Right cardiac atrium (tissue), 5 donors: ENCODE measurements at regions not wholly inside any gene's neighbourhood (a gene's known extent, or its start where the extent isn't known, plus 50 kb on each side); places are given as distances from the start of the nearest gene placed in this dataset.

Source experiments
- ATAC-seq, 2 donors: fragments of 200-7000 bp; cut with Tn5 transposase; one replicate each; pipeline versions ENCODE4 v1.8.0 to v1.9.1; 2020; ENCODE audit warnings: moderate library complexity in 2 of 2, mild to moderate bottlenecking in 1 of 2
- DNase-seq, 3 donors: peaks; one replicate each; pipeline ENCODE4 v3.0.0-alpha.2; 2020
- H3K27ac ChIP-seq: one replicate; pipeline ENCODE4 v1.5.1; 2013; ENCODE audit warnings: mild to moderate bottlenecking, low read length, control low read depth, moderate library complexity
- H3K27me3 ChIP-seq: one replicate; pipeline ENCODE4 v1.6.1; 2013; ENCODE audit not compliant: control insufficient read depth, insufficient read depth
- H3K4me1 ChIP-seq: one replicate; pipeline ENCODE4 v1.6.1; 2013; ENCODE audit warnings: low read length; ENCODE audit not compliant: control insufficient read depth, insufficient read depth
- H3K4me3 ChIP-seq: one replicate; pipeline ENCODE4 v1.5.1; 2013; ENCODE audit warnings: low read length, control low read depth
- H3K9me3 ChIP-seq: one replicate; pipeline ENCODE4 v1.6.1; 2013; ENCODE audit warnings: low read length; ENCODE audit not compliant: control insufficient read depth
- WGBS: extraction: QIAGEN DNeasy Blood & Tissue Kit; methylation state at CpG from one replicate; pipeline ENCODE4 v1.1.7; 2013; 5-methylcytosine and 5-hydroxymethylcytosine counted together
- intact Hi-C, 4 donors: fragments of 100-400 bp; cut with DNase I; formaldehyde crosslinking; loops; one replicate each; pipeline versions ENCODE4 v1.11.0 to v1.14.0; 2022 to 2023
- donor health status: healthy with polysubstance abuse.
- donor health status: DM: no; HTN: yes; CAD: no.
- donor health status: DM: no; HTN: no; CAD: no.
- donor health status: DM: no; HTN: yes; CAD: no; lungs with severe emphysema.
- donor health status: DM: yes; HTN: yes; CAD: no.

- no peaks in the 10 kb centered on the region for H3K4me1 ChIP-seq
- ATAC-seq (peak in 1 of 2 donors; percentile 31), DNase-seq (no peak)
- peaks cover 4% of the 10 kb centered on the region for H3K9me3 ChIP-seq
- peak overlapping the region; percentile 10 for H3K4me3 ChIP-seq
- no peak overlapping the region for H3K27ac ChIP-seq
- no peaks in the 10 kb centered on the region for H3K27me3 ChIP-seq
- intact Hi-C loops: no loop called here
- 71% methylated on average over 13 of the region's 13 CpGs for WGBS
Observed at GRCh38 chr5:32990593-32991420, 279.7 kb downstream of the NPR3 start.

GRCh38 chr5:32991421-32991815 lies 280.3 kb downstream of the NPR3 start:
- intact Hi-C loops: no loop called here
- H3K9me3 ChIP-seq: peaks cover 4% of the 10 kb centered on the region
- H3K27me3 ChIP-seq: no peaks in the 10 kb centered on the region
- WGBS: 91% methylated on average over 9 of the region's 9 CpGs
- no peak overlapping the region for H3K4me3 ChIP-seq
- H3K27ac ChIP-seq: no peak overlapping the region
- DNase-seq: no peak
- ATAC-seq: no peak
- no peaks in the 10 kb centered on the region for H3K4me1 ChIP-seq

GRCh38 chr5:32996336-32996735 lies 285.2 kb downstream of the NPR3 start:
- DNase-seq (no peak), ATAC-seq (no peak)
- Histone ChIP-seq H3K27me3 (no peaks in the 10 kb centered on the region), H3K4me3 (no peak overlapping the region), H3K9me3 (peaks cover 2% of the 10 kb centered on the region), H3K4me1 (no peaks in the 10 kb centered on the region), H3K27ac (no peak overlapping the region)
- intact Hi-C loops: no loop called here
- 77% methylated on average over 1 of the region's 1 CpG for WGBS

GRCh38 chr5:33008751-33009418 lies 297.8 kb downstream of the NPR3 start:
- Histone ChIP-seq H3K27me3 (no peaks in the 10 kb centered on the region), H3K4me3 (no peak overlapping the region), H3K9me3 (peaks cover 4% of the 10 kb centered on the region), H3K27ac (no peak overlapping the region), H3K4me1 (no peaks in the 10 kb centered on the region)
- 84% methylated on average over 6 of the region's 6 CpGs for WGBS
- DNase-seq (no peak), ATAC-seq (no peak)
- intact Hi-C loops: no loop called here

GRCh38 chr5:33010846-33011245 lies 299.7 kb downstream of the NPR3 start:
- no peak for DNase-seq
- H3K27me3 ChIP-seq: no peaks in the 10 kb centered on the region
- no peak overlapping the region for H3K4me3 ChIP-seq
- 69% methylated on average over 1 of the region's 1 CpG for WGBS
- no peaks in the 10 kb centered on the region for H3K4me1 ChIP-seq
- no peak overlapping the region for H3K27ac ChIP-seq
- intact Hi-C loops: no loop called here
- ATAC-seq: no peak
- H3K9me3 ChIP-seq: peaks cover 3% of the 10 kb centered on the region

GRCh38 chr5:33011801-33012200 lies 300.7 kb downstream of the NPR3 start:
- DNase-seq (no peak), ATAC-seq (no peak)

GRCh38 chr5:33023649-33024048 lies 312.5 kb downstream of the NPR3 start:
- Histone ChIP-seq H3K4me1 (no peaks in the 10 kb centered on the region), H3K9me3 (no peaks in the 10 kb centered on the region), H3K27ac (no peak overlapping the region), H3K4me3 (no peak overlapping the region), H3K27me3 (no peaks in the 10 kb centered on the region)
- 58% methylated on average over 2 of the region's 2 CpGs for WGBS
- DNase-seq (no peak), ATAC-seq (no peak)
- intact Hi-C loops: no loop called here

More at GRCh38 chr5:33011801-33012200, 300.7 kb downstream of the NPR3 start:
- Histone ChIP-seq H3K27me3 (no peaks in the 10 kb centered on the region), H3K9me3 (peaks cover 6% of the 10 kb centered on the region), H3K4me3 (no peak overlapping the region), H3K4me1 (no peaks in the 10 kb centered on the region), H3K27ac (no peak overlapping the region)
- intact Hi-C loops: no loop called here

- intact Hi-C loops: no loop called here
- peak in 1 of 2 donors; percentile 29 for ATAC-seq
Observed at GRCh38 chr5:33032271-33033070, 321.4 kb downstream of the NPR3 start.

GRCh38 chr5:33033516-33033915 lies 322.4 kb downstream of the NPR3 start:
- H3K9me3 ChIP-seq: no peaks in the 10 kb centered on the region
- 64% methylated on average over 3 of the region's 3 CpGs for WGBS
- ATAC-seq: no peak

More at GRCh38 chr5:33032271-33033070, 321.4 kb downstream of the NPR3 start:
- no peaks in the 10 kb centered on the region for H3K27me3 ChIP-seq
- no peaks in the 10 kb centered on the region for H3K9me3 ChIP-seq
- H3K27ac ChIP-seq: no peak overlapping the region
- DNase-seq: peak in 2 of 3 donors; percentile 44 to 51
- WGBS: 35% methylated on average over 8 of the region's 8 CpGs
- no peak overlapping the region for H3K4me3 ChIP-seq
- H3K4me1 ChIP-seq: peaks cover 2% of the 10 kb centered on the region

GRCh38 chr5:33034777-33035176 lies 323.7 kb downstream of the NPR3 start:
- H3K27me3 ChIP-seq: no peaks in the 10 kb centered on the region
- H3K27ac ChIP-seq: no peak overlapping the region
- ATAC-seq (no peak), DNase-seq (no peak)
- WGBS: 61% methylated on average over 1 of the region's 1 CpG
- no peak overlapping the region for H3K4me3 ChIP-seq
- intact Hi-C loops: no loop called here
- no peaks in the 10 kb centered on the region for H3K9me3 ChIP-seq
- peaks cover 2% of the 10 kb centered on the region for H3K4me1 ChIP-seq

More at GRCh38 chr5:33033516-33033915, 322.4 kb downstream of the NPR3 start:
- Histone ChIP-seq H3K4me3 (no peak overlapping the region), H3K27me3 (no peaks in the 10 kb centered on the region), H3K27ac (no peak overlapping the region), H3K4me1 (peaks cover 2% of the 10 kb centered on the region)
- intact Hi-C loops: no loop called here
- no peak for DNase-seq
